Stimulated activated CD8-positive, alpha-beta memory T cell treated with anti-CD3 and anti-CD28 coated beads, Interleukin-2, amount 100 ng/mL, for 1 hour (primary cell): ENCODE measurements at regions not wholly inside any gene's neighbourhood (a gene's known extent, or its start where the extent isn't known, plus 50 kb on each side); places are given as distances from the start of the nearest gene placed in this dataset.

ENCODE experiments used
- DNase-seq, 2 donors: peaks; one replicate each; pipeline ENCODE4 v3.0.0-alpha.2; 2020; ENCODE audit warnings: low read depth in 2 of 2

DNA sequence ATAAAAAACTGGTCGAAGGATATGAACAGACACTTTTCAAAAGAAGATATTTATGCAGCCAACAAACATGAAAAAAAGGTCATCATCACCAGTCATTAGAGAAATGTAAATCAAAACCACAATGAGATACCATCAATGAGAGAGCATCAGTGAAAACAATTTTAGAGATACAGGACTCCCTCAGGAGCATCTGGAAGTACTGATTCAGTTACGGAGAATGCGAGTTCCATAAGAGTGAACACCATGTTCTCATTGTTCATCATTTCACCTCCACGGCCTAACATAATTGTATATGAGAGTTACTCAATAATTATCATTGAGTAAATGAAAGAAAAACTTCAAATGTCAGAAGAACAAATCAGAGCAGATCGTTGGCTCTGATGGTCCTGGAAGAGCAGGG, 140.9 kb upstream of the TANK start:
- DNase-seq: no peak

DNA sequence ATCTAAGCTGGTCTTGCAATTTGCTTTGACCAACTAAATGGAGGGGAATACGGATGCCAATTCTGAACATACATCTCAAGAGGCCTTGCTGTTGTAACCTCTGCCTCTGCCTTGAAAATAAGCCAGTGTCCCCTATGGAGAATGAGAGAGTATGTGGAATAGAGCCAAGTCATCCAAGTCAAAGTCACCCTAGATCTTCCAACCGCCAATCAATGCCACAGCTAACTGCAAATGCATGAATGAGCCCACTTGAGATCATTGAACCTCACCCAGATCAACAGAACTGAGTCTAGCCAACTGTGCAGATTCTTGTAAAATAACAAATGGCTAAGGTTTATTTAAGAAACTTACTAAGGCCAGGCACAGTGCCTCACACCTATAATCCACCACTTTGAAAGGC, 139.8 kb upstream of the TANK start:
- DNase-seq: no peak

DNA sequence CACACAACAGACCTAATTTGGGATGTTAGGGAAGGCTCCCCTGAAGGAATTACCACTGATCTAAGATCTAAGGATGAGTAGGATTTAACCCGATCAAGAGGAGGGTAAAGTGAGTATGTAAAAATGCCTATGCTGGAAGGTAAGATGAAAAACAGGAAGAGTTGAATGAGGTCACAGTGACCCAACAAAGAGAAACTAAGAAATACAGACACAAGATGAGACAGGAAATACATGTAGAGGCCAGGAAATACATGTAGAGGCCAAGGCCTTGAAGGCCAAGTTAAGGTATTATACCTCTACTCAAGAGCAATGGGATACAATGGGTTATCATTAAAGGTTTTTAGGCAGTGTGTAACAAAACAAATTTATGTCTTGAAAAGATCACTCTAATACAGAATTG, 131.6 kb upstream of the TANK start:
- no peak for DNase-seq

DNA sequence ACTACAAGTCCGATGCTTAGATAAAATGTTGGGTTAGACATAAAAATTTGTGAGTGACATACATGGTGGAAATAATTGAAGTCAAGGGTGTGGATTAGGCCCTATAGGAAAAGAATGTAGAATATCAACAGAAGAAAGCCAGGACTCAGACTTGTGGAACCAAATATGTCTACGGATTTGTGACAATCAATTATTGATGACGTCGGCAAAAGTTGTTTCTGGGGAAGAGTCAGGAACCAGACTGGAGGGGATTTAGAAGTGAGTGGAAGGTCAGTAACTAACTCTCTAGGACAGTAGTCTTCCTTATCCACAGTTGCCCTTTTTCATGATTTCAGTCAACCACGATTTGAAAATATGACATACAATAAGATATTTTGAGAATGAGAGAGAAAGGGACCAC, 130.9 kb upstream of the TANK start:
- no peak for DNase-seq

DNA sequence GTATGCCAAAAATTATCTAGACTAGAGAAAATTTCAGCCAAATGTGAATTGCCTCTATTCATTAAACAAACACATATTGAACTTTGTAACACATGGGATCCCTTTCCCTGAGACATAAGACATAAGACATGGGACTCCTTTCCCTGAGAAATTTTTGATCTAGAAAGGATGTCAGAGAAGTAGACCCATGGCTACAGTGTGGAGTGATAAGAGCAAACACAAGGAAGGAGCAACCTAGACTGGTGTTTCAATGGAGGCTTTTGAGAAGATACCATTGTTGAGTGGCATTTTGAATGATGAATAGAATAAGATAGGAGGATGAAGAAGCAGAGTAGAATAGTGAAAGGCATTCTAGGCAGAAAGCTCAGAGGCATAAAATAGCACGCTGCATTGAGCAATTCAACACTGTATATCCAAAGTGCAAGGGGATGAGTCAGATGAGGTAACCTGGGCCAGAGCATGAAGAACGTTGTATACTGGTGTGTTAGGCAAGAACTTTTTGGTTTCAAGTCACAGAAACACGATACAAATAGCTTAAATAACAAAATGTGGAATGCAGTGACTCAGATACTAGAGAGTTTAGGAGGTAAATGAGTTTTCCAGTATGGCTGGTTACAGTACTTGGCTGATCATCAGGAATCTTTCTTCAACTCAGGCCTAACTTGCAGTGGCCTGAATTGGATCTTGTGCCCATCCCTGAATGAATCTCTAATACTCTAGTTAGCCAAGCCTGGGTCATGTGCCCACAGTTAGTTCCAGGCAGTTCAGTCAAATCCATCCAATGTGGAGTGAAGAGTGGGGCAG, 129.8 kb upstream of the TANK start:
- DNase-seq: no peak

DNA sequence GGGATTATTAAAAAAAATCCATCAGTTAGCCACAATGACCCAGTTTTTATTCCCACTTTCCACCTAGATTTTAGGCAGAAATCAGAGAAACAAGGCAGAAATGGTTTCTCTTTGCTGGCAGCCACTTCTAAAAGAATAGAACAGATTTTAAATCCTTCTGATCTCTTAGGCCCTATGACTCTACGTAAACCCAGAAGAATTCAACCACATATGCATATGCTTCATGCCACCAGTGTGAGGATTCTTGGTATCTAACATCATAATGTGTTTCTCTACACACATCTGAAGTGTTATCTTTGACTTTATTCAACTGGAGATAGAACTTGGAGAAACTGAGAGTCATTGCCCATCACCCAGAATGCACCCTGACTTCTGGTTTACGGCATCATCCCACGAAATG, 128.7 kb upstream of the TANK start:
- no peak for DNase-seq

DNA sequence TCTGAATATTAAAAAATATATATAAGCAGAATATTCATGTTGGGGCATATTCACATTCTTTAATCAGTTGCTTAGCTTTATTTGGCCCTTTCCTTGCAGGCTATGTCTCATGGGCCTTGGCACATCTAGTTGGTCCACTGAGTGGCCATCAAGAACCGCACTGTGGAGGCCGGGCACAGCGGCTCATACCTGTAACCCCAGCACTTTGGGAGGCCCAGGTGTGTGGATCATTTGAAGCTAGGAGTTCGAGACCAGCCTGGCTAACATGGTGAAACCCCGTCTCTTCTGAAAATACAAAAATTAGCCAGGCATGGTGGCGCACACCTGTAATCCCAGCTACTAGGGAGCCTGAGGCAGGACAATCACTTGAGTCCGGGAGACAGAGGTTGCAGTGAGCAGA, 127.6 kb upstream of the TANK start:
- DNase-seq: no peak

DNA sequence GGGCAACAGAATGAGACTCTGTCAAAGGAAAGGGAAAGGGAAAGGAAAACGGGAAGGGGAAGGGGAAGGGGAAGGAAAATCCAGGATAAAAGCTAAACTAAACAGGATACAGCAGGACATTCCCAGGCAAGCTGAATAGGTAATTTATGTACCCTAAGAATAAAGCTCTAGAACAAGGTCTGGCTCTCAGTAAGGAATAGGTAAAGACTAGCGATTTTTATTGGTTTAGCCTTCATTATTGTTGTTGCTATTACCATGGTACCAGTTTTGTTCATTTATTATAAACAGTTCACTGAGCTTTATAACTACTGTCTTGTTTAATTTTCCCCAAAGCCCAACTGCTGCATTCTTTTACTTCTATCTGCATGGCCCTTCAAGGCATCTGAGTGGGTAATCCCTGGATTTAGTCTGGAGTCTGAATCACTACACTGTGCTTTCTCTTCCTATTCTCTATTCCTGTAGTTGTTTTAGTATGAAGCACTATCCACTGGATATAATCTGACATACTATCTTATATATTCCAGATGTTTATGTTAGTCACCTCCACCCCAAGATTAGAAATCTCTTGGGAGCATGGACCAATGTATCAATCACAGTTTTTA, 127.1 kb upstream of the TANK start:
- DNase-seq: no peak

DNA sequence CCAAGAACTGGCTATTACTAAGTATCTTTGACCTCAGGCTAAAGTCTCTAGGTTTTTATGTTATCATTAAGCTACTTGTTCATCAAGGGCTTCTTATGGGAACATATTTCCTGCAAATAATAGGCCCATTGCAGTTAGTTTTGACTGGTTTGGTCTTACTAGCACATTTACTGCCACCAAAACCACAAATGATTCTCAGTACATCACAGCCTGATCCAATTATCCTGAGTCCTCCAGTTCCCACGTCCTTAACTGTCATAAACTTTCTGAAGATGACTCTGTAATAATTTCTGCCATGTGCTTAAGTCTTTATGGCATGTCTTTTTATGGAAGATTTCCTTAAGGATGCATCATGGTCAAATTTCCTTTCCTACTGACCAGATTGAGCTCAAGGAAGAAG, 123.3 kb upstream of the TANK start:
- no peak for DNase-seq

DNA sequence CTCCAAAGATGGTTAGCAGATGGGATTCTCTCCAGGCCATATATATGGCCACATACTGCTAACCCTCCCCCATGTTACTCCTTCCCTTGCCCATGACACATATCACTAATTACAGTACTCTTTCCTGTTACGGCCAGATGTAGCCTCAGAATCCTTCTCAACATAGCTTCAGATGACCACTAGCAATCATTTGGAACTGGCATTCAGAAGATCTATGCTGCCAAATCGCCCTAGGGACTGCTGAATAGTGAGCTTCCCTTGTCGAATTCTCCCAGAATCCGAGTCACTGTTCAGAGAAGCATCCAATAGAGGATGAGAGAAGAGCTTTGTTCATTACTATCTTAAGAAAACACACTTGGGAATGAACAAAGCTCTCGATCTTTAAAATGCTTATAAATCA, 121.2 kb upstream of the TANK start:
- no peak for DNase-seq

DNA sequence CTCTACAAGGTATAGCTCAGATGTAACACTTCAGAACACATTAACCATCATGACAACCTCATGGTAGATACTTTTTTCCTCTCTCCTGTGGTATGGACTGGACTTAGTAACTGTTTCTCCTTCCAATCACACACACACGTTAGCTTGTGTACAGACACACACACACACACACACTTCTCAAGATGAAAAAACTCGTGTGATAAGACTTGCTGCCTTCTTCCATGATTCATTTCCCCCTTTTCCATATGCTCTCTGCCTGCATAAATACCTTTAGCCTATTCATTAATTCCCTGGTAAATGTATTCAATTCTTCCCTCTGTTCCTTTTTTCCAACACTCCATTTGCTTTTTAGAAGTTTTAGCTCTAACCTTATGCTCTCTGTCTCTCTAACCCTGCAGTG, 118.9 kb upstream of the TANK start:
- no peak for DNase-seq

DNA sequence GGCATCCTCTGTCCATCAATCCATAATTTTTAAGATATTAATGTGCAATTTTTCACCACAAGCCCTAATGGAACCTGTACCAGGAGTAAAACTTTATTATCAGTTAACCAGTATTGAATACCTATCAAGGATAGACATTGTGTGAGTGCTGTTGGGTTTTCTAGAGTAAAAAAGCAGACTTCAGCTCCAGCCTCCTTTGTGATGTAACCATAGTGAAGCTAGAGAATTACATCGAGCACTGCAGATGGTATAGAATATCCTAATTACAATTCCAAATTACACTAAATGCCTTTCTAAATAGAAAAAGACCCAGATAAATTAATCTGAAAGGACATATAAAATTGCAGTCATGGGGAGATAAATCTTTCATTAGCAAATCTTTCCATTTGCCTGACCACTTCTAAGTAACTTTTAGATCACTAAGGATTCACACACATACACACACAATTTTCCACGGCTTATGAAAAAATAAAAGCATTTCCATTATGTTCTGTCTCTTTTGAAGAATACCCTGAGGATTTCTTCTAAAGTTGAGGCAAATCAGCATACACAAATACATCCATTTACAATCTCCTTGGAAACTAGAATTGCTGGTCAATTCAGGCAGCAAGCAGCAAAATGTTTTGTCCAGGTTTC, 117.1 kb upstream of the TANK start:
- no peak for DNase-seq

DNA sequence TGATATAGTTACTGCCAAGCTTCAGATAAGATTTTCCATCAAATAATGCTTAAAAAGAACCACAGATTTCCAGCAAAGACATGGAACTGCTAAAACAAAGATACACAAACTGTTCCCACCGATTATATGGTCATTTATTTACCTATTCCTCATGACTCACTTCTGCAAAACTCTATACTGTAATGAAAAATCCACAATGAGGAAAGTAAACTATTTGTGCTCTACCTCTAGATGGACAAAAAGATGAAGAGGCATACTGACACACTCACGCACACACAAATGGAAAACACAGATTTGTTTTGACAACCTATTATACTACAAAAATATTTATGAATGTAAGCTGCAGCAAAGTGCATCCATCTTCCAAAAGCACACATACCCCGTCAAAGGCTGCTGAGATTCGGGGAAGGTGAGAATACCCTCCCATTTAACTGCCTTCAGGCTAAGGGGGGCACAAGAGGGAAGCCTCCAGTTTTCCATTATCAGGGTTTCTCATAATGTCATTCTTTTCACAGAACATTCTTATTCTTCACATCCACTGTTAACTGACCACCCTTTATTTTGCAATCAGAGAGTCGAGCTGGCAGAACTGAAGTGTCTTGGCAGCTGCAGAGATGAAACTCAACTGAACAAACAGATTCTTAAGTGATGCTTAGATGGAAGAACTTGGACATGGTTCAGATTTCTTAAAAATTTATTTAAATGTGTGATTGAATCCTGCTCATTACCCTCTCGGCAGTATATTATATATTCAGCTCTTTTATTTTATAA, 115.9 kb upstream of the TANK start:
- no peak for DNase-seq

DNA sequence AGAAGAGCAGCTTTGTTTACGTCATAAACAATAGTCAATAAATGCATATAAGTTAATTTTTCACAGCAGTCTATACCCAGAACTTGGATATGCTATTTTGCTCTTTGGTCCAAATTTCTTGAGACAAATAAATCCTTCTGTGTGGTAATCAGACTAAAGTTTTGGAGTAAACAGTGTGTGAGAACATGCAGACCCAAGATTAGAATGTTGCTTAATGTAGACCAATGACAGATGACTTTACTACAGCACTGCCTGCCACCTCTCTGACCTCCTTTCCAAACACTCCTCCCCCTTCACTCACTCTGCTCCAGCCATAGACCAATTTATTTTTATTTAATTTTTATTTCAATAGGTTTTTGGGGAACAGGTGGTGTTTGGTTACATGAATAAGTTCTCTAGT, 115.3 kb upstream of the TANK start:
- DNase-seq: no peak

DNA sequence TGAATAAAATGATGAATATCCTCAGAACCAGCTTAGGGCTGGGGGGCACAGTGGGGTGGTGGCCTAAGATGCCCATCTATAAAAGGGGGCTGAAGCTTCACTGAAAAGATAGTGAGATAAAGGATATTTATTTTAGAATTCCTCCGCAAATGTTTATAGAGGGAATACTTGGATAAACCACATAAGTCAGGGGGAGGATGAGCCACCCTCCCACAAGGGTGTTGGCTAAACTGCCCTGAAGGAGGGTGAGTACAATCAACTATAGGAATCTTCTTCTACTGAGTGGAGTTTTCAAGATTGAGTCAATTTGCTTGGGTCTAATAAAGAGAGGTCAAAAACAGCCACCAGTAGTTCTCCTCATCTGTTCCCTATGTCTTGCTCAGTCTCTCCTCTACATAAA, 114.5 kb upstream of the TANK start:
- no peak for DNase-seq

DNA sequence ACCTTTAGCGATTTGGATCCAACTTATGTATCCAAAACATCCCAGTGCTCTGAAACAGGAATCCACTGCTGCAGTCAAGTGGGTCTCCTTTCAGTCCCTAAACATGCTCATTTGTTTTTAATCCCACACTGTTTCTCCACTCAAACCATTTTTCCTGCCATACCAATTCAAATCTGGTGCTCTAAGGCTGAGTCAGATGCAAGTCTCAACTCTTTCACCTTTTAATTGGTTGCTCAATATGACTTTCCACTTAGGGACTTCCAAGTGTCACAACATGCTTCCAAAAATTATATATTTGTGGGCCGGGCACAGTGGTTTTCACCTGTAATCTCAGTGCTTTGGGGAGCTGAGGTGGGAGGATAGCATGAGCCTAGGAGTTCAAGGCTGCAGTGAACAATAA, 113.4 kb upstream of the TANK start:
- no peak for DNase-seq

DNA sequence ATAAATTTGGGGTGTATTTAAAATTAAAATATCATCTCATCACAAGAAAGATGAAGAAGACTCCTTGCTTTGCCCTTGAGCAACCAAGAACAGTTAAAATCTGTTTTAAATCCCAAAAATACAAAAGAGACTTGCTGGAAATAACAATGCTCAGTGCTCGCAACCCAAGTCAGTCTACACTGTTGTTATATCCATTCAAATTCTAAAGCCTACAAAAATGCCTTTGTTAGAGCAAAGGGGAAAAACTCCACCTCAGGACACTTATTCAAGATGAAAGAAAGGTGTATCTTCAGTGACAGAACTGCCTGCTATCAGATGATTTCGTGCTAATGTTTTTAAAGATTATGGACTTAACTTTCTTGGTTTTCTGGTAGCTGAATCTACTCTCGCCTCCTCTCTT, 111.9 kb upstream of the TANK start:
- no peak for DNase-seq

DNA sequence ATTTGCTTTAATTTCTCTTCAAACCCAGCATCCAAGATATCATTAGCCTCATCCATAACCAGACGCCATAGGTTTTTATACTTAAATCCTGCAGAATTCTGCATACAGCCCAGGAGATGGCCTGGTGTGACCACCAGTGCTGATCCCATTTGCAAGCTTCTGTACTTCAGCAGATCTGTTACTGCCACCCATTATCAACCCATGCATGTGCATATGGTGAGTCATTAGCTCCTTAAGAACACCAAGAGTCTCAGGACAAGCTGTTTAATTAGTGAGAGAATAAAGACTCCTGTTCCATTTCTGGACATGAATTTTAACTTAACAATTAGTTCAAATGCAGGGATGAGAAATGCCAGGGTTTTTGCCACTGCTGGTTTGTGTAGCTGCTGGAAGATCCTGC, 110.7 kb upstream of the TANK start:
- no peak for DNase-seq

DNA sequence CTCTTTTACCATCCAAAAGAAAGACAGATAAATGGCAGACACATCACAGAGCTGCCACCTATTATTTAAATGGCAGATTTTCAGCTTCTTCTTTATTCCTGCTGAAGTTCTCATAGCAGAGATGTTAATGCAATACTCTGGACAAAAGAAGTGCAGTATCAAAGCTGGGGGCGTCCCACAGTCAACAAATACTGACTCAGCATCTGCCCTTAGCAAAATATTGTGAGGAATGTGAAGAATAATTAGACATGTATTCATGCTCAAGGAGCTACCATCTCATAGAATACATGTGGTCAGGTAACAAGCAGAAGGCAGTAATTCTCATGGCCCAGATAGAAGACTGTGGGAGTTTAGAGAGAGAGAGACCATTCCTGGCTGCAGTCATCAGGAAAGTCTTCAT, 108.0 kb upstream of the TANK start:
- no peak for DNase-seq

DNA sequence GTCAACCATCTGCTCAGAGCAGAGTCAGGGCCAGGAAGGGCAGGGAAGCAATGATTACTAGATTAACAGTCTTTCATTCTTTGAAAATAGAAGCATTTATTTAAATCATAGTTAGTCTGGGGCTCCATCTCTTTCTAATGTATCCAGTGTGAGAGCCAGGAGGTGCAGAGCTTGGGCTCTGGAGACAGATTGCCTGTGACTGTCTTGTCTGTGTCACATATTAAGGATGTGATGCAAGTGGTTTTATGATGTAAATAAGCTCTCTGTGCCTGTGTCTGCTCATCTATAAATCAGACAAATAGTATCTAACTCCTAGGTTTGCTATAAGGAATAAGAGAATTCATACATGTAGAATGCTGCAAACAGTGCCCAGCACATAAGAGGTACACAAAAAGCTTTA, 104.9 kb upstream of the TANK start:
- no peak for DNase-seq

DNA sequence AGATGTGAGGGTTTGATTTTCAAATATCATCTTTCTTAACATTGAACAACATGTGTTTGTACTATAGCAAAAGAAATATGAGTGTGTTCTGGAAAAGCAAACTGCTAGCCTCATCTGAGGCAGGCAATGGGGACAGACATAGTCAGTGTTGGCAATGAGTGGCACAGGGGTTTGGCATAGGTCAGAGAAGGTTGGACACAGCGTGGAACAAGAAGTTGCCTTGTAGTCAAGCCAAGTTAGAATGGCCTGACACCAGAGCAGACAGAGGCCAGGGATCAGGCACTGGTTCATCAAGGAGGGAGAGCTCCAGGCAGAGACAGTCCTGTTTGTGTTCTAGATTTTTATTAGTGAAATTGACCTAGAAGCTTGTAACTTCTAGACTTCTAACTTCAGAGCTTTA, 100.8 kb upstream of the TANK start:
- DNase-seq: no peak

DNA sequence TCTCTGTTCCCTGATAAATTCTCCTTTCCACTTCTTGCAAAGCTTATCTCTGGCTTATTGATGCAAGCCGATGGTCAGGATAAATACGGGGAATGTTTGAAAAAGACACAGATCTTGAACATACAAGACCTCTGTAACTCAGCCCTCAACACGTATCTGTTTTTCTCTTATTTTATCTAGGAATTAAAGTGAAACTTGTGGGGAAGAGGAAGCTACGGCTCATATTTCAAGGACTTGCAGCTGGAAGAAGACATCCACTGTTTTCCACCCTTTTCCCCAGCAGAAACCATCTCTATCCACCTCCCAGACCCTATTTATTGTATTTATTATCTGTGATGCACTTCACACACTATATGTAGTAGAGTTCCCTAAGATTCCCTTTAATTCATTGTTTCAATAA, 98.4 kb upstream of the TANK start:
- DNase-seq: no peak
